ENCODE measurements at regions not wholly inside any gene's neighbourhood (a gene's known extent, or its start where the extent isn't known, plus 50 kb on each side); places are given as distances from the start of the nearest gene placed in this dataset.

- TF ChIP-seq CTCF (IDR thresholded peaks at IDR 0.05): no peak
- TF ChIP-seq EP300 (IDR thresholded peaks at IDR 0.05): no peak
- TF ChIP-seq POLR2A (IDR thresholded peaks at IDR 0.05; ENCODE audit: low read depth): no peak
Observed at GRCh38 chr9:38312406-38312805, 80.1 kb upstream of the ALDH1B1 start.
